CD4-positive, alpha-beta T cell treated with Interleukin-2 at 100 ng/mL for 4 hours (primary cell): ENCODE measurements at regions not wholly inside any gene's neighbourhood (a gene's known extent, or its start where the extent isn't known, plus 50 kb on each side); places are given as distances from the start of the nearest gene placed in this dataset.
A peak's percentile ranks its signal among the peaks of the same experiment; 100 is the strongest.

Experiments
- DNase-seq: peaks from one replicate; pipeline ENCODE4 v3.0.0-alpha.2; 2020; ENCODE audit warnings: low spot score

DNA sequence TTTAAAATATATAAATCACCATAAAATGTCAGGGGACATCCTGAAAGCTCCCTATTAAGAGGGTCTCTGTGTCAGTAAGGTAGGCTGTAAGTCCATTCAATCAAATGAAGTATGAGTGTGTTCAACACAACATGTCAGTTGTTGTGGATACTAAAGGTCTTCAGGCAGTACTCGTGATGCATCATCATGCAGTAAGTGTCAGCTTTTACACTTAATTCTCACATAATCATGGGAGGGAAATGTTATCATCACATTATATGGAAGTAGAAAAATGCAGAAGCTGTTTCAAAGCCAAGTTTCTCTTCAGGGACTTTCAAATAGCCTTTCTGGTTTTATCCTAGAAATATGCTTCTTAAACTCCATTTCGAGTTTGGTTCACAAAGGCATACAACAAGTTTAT is 477.1 kb upstream of the ID2 start:
- DNase-seq = no peak

DNA sequence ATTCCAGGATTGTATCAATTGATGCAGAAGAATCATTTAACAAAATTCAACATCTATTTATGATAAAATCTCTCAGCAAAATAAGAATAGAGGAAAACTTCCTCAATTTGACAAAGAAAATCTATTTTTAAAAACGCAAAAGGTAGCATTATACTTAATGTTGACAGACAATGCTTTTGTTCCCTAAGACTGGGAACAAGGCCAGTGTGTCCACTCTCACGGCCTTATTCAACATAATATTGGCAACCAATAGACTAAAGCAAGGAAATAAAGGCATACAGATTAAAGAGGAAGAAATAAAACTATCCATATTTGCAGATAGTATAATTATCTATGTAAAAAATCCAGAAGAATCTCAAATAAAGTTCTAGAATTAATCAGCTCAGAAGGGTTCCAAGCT is 472.4 kb upstream of the ID2 start:
- DNase-seq = no peak

DNA sequence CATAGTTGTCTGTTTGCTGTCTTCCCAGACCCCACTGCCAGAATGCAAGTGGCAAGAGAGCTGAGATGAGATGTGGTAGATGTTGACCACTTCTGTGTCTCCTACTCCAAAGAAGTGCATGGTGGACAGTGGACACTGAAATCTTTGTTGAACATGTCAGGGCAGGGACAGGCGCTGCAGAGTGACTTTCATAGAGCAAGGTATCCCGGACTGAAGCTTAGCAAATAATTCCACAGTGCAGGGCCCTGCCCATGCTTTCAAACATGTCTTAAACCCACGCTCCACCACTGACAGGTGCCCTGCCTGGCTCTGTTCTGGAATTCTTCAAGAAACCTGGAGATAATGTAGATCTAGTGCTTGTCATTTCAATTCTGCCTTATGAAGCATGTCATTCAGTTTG is 470.5 kb upstream of the ID2 start:
- DNase-seq = no peak

DNA sequence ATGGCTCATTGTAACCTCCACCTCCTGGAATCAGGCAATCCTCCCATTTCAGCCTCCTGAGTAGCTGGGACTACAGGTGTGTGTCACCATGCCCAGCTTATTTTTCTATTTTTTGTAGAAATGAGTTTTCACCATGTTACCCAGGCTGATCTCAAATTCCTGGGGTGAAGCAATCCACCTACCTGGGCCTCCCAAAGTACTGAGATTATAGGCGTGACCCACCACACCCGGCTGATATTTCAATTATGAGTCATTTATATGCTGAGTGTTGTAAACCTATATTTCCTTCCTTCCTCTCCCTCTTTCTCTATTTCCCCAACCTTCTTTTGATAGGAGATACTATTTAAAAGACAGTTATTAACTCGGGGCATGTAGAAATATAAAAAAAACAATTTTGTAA is 469.6 kb upstream of the ID2 start:
- DNase-seq = no peak

DNA sequence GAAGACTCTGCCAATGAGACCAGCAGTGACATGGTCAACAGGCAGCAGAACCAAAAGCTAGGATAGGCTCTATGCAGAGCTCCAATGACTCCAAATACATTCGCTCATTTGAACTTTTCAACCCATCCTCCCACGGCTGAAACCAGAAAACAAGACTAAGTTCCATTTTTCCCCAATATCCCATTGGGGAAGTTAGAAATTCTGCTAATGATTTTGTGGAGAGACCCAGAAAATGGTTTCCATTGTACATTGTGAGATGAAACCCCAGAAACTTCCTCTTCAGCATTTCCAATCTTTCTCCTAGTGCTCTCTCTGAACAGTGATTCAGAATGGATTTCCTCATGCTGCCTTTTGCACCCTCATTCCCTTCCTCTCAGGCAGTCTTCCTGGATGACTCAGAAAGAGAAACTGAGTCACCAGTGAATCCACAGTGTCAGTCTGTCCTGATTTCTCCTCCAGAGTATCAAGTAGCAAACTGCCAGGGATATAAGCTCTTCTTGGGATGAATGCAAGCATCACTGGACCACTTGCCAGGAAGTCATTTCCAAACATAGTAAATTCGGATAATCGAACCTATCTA is 467.7 kb upstream of the ID2 start:
- no peak for DNase-seq

DNA sequence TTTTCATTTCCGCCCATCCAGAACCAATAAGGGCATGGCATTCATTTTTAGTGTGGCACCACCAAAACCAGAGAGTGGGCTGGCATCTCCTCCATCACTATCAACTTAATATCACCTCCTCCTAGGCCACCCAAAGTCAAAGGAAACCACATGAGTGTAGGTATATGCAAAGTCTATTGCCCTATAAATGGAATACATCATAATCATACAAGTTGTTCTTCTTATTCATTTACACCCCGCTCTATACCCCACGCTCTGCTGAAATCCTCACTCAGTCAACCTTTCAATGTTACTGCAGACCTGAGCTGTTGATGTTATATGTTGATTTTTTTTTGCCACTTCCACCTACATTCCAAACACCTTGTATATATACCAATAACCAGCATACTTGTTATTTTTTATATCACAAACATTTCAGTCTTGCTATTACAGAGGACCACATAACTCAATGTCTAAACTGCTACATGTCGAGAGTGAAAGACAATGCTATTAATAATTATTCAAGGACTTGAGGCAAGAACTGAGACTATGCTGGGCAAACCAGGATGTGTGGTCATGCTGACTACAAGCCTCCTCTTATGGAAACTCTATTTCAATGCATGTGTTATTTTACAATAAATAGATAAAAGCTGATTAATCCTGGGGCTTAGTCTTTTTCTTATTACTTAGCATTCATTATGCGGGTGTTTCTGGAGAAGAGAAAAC is 466.5 kb upstream of the ID2 start:
- DNase-seq = no peak

DNA sequence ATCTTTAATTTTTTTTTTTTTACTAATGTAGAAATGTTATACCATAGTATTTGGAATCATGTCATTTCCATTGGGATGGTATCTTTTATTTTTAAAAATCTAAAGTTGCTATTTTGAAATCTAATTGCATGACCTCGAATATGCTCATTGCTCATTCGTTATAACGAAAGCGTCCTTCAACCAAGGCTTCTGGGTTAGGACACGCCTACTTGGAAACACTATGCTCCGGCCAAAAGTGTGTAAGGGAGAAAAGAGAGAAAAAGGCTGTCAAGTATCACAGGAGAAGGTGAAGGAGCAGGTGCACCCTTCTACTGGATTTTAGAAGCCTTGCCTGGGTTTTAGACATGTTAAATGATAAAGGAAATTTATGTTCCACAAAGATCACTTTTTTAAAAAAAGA is 465.9 kb upstream of the ID2 start:
- DNase-seq = no peak

DNA sequence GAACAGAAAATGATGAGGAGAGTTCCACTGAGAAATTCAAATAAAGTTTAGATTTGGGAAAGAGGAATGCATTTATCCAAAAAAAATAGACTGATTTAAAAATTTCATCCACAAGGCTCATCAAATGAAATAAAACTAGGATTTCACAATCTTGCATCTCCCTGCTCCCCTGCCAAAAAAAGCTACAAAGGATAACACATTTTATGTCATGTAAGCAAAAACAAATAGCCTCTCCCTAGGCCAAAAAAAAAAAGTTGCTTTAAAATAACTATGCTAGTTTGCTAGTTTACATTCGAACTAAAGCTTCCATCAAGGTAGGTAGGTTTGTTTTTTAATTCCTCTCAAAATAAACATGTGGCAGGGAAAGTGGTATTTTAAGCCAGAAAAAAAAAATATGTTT is 465.5 kb upstream of the ID2 start:
- no peak for DNase-seq

DNA sequence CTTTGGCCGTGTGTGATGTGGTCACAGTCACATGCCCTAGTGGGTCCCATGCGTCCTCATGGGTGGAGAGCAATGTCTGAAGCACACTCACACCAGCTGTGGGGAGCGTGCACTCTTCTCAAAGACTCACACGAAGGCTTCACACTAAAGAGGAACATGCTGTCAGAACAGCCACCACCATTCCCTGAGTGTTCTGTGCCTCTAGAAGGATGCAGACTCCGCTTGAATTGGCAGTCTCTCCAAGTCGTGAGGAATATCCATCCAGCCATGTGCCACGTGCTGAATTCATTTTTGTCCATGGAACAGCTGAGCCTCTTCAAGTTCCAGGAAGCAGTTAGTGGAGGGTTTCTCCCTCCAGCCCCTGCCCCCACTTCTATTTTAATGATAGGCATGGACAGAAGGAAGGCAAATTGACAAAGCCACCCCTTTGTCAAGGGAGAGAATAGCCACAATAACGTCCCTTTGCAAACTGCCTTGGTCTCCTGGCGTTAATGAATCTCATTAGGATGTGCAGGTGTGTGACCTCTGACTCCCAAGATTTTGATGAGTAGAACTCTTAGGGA is 464.3 kb upstream of the ID2 start:
- DNase-seq = no peak

DNA sequence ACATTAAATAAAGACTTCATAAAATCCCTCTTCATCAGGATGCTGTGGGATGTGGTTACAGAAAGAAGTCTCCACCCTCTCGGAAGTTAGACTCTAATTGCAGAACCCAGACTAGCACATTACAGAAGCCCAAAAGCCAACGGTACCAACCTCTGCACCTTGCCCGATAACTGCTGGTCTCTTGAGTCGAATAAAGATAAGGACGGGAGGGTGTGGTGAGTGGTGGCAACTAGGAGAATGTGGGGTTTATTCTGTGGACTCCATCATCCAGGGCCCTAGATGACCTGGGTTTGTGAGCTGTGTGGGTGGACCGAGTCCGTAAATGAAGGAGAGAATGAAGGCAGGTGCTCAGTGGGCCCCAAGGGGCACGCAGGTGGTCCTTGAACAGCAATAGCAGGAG is 462.8 kb upstream of the ID2 start:
- DNase-seq = no peak

DNA sequence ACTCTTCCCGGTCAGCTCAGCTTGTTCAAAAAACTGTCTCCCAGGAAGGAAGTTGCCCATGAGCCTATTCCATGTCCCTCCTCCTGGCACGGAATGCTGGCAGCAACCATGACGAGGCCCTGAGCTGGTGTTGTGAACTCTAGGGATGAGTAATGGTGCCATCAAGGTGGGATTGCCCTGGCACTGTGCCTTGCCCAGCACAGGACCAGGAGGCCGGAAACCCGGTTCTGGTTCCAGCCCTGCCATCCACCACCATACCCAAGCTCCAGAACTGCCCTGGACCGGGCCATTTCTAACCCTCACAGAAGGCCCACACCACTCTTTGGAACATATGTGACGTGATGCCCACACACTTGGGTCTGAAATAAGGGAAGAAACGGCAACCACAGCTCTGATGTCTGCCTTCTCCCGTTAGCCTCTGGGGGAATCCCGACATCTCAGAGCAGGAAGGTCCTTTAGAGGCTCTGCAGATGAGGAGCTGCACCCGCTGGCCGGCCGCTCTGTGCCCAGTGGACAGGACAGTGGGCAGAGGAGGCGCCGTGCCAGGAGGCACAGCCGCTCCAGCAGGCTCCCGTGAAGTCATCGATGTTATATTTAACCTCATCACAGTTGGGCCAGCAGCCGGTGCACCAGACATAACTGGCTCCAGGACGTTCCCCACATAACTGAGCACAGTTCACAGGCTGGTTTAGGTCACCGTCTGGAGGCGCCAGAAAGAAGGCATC is 462.1 kb upstream of the ID2 start:
- no peak for DNase-seq

DNA sequence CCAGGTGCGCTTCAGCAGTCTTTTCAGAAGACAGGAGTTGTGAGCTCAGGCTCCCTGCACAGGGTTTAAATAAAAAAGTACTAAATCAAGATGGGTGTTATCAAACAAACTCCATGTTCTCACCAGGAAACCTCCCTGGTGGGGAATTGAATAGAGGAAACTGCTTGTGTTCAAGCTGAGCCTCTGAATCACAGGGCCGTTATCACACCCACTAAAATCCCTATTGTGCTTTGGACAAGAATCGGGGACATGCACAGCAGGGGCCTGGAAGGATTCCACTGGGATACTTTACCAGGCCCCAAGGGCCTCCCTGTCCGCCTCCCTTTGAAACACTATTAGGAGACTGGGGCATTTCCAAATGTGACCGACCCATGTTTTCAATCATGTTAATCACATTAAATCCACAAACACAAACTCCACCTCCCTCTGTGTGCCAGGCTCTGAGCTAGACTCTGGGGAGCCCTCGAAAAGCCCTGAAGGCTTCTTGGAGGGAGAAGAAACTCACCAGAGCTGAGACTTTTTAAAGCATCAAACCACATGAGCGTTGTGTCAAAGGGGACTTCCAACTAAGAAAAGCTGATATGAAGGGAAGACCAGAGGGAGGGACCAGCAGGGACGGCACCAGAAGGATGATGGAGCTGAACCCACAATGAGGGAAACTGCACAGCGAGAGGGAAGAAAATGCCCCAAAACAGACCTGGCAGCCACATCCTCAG is 458.7 kb upstream of the ID2 start:
- DNase-seq = no peak

DNA sequence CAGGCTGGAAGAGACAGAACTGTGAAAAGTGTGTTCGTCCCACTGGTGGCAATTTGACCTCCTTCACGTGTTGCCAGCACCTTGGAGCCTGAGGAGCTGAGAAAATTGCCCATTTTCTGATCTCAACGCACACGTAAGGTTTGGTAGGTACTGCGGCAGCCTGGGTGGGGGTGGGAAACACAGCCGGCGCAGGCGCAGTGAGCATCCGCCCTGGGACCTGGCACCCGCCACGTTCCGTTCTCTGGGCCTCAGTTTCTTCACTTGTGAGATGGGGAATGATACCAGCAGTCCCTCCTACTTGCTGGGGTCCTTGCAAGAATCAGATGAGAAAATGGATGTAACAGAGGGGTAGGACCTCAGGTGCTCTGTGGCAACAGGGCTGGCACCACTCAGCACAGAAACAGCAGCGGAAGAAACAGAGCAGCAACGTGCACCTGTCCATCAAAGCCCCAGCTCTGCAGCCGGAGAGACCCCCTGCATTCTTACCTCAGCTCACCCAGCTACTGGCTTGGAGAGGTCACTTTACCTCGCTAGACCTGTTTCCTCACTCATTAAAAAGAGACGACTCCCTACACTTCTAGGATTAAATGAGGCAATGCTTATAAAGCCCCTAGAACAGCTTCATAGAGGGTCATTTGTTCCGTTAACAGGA is 458.0 kb upstream of the ID2 start:
- DNase-seq = no peak

DNA sequence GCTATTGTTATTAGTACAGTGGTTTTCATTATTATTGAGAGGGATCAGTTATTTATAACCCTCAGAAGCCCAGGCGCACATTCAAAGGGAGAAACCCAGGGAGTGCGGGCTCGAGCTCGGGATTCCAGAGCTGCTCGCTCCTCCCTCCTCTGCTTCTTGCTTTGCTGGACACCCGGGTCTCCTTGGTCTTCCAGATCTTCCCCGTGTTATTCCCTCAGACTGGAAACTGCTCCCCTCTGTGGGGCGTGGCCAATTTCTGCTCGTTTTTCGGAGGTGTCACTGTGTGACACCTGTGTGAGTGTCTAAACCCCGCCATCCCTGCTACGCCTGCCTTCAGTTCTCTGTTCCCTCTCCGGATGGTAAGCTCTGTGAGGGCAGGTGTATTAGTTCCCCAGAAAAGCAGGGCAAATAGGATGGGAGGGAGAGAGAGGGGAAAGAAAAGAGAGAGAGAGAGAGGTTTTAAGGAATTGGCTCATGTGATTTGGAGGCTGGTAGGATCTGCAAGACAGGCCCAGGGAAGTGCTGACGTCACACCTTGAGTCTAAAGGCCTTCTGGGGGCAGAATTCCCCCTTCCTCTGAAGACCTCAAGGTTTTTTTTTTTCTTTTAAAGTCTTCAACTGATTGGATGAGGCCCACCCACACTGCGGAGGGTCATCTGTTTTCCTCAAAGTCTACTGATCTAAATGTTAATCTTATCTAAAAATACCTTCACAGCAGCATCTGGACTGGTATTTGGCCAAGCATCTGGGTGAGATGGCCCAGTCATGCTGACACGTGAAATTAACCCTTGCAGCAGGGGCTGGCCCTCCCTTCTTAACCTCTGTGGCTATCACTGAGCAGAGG is 457.3 kb upstream of the ID2 start:
- no peak for DNase-seq

DNA sequence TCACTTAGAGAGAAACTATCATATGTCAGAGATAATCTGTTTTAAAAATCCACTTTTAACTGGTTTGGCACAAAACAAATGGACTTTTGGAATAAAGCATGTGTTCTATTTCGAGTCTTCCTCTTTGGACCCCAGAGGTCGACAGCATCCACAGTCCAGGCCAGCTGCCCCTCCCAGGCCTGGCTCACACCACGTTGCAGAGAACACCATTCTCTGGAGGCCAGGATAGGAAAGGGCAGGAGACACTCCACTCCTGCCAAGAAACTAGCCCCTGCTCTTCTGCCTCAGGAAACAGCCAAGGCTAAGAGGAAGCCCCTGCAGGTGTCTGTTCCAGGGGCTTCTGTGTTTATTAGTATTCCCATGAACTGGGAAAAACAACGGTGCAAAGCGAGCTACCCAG is 456.6 kb upstream of the ID2 start:
- DNase-seq = no peak

DNA sequence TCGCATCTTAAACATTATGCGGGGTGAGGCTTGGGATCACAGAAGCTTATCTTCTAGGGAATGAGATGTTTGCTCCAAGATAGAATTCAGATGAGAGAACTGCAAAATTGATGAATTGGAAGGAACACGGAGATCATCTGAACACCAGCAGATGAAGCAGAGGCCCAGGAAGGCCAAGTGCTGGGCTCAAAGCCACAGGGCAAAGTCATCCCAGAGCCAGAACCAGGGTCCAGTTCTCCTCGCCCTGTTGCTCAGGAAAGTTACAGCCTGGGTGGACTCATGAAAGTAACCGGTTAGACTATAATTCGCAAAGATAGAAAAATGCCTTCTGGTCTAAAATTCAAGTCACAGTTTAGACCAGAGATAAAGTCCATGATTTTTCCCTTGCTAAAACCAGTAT is 456.1 kb upstream of the ID2 start:
- DNase-seq = no peak

DNA sequence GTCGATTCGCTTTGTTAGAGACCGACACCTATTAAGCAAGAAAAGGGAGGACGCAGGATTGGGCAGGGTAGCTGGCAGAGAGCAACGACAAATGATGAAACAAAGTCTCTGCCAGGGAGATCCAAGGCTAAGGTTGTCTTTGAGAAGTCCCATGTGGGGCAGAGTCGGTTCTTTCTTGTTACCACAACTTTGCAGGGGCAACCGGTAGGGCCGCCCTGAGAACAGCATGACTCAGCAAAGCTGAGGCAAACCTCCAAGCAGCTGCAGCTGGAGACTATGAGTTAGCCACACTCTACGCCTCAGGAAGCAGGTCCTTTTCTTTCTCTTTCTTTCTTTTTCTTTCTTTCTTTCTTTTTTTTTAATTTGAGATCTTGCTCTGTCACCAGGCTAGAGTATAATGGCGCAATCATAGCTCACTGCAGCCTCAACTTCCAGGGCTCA is 452.3 kb upstream of the ID2 start:
- peak; percentile 50 for DNase-seq

DNA sequence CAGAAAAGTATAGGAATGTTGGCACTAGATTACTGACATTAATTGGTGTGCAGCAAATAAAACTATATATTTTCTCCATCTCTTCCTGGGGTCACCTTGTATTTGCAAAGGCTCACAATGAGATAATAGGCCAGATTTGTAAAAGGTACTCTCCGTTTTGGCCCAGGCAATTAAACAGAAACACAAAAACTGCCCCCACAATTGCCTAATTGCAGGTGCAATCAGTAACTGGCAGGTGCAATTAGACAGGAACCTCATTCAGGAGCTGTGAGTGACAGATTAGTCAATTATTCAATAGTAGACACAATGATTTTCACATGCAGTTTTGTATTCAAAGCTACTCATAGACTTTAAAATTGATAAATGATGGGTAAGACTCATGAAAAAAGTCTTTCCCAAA is 451.4 kb upstream of the ID2 start:
- DNase-seq = no peak

DNA sequence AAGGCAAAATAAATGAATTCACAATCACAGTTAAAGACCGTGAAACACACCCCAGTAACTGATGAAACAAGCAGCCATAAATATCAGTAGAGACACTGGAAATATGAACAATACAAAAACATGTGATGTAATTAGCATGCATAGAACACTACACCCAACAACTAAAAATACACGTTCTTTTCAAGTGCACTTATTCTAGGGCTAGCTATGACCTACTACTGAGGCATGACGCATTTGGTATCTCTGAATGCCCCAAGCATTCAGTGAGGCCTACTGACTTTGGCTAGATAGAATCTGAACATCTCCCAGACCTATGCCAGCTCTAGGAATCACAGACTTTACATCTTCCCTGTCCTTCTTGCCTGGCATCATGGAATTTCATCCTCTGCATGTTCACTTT is 450.0 kb upstream of the ID2 start:
- DNase-seq = no peak

DNA sequence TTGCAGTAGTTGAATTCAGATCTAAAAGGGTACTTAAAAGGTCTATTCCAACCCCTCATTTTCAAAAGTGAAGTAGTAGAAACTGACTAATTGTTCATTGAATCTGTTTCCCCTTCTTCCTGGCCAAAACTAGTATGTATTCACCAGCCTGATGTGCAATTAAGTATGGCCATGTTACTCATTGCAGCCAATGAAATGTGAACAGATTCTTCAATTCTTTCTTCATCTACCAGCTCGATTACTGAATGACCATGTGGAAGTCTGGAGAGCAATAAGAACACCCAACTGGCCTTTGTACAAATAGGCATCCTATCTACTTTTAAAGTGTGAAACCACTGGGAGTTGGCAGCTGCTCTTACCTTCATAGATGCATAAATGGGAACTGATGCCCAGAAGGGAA is 449.0 kb upstream of the ID2 start:
- no peak for DNase-seq

DNA sequence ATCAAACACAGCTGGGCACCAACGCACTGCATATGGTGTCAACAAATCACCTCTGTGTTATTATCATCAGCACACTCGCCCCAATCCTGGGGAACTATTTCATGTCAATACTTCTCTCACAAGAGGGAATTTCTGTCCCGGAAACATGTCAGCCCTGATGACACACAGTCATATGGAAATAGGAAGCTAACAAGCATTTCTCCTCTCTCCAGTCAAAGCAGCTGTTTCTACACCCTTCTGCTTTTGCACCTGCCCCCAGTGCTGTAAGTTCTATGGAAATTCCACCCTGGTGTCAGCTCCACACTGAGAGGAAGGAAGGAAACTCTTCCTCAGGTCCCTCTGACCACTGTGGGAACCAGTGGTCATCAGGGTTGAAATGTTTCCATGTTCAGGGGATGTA is 447.6 kb upstream of the ID2 start:
- peak; percentile 2 for DNase-seq
